Gastroesophageal sphincter (tissue), 4 donors: ENCODE measurements at regions not wholly inside any gene's neighbourhood (a gene's known extent, or its start where the extent isn't known, plus 50 kb on each side); places are given as distances from the start of the nearest gene placed in this dataset.

Source experiments
- ATAC-seq: fragments of 150-250 bp; one replicate; pipeline ENCODE4 v1.9.1; 2016; ENCODE audit warnings: mild to moderate bottlenecking, moderate library complexity
- H3K27ac ChIP-seq, 4 donors: fragments of 200-600 bp; sonication (generic) in 3 of 4; 1 replicate in 3 of 4; 2 replicates in 1 of 4; pipeline ENCODE4 v1.5.1; 2016 to 2019
- H3K27me3 ChIP-seq: fragments of 200-600 bp; sonication (generic); one replicate; pipeline ENCODE4 v1.5.1; 2019
- H3K36me3 ChIP-seq, 2 donors: fragments of 200-600 bp; sonication (generic); one replicate each; pipeline ENCODE4 v1.5.1; 2019; ENCODE audit warnings: control low read depth in 1 of 2
- H3K4me1 ChIP-seq, 3 donors: fragments of 200-600 bp; sonication (generic); 1 replicate in 2 of 3; 2 replicates in 1 of 3; pipeline ENCODE4 v1.5.1; 2016 to 2019; ENCODE audit warnings: control low read depth in 2 of 3
- H3K4me3 ChIP-seq, 2 donors: fragments of 200-600 bp; sonication (generic); one replicate each; pipeline ENCODE4 v1.5.1; 2019; ENCODE audit warnings: mild to moderate bottlenecking in 1 of 2, moderate library complexity in 1 of 2
- H3K9me3 ChIP-seq, 3 donors: fragments of 200-600 bp; sonication (generic); one replicate each; pipeline ENCODE4 v1.5.1; 2017 to 2019; ENCODE audit warnings: control low read depth in 2 of 3
- CTCF ChIP-seq, 4 experiments: fragments of 200-600 bp in 2 of 4; fragments of 450-650 bp in 2 of 4; sonication (generic) in 1 of 4; IDR thresholded peaks; one replicate each; pipeline ENCODE4 v1.5.1; 2017 to 2019; ENCODE audit warnings: antibody characterized with exemption in 4 of 4, mild to moderate bottlenecking in 2 of 4, moderate library complexity in 2 of 4
- EP300 ChIP-seq: sonication (generic); formaldehyde crosslinking; IDR thresholded peaks from one replicate; pipeline ENCODE4 v1.6.1; 2017; ENCODE audit warnings: antibody characterized with exemption, mild to moderate bottlenecking
- POLR2A ChIP-seq, 2 donors: fragments of 450-650 bp; IDR thresholded peaks; one replicate each; pipeline ENCODE4 v1.6.1; 2017; ENCODE audit warnings: antibody characterized with exemption in 2 of 2, mild to moderate bottlenecking in 2 of 2, moderate library complexity in 1 of 2
- POLR2AphosphoS5 ChIP-seq: sonication (generic); formaldehyde crosslinking; IDR thresholded peaks from one replicate; pipeline ENCODE4 v1.6.1; 2017; ENCODE audit warnings: antibody characterized with exemption
- WGBS, 2 donors: methylation state at CpG; one replicate each; pipeline ENCODE4 v1.1.5; 2018; ENCODE audit warnings: low coverage in 1 of 2; 5-methylcytosine and 5-hydroxymethylcytosine counted together

GRCh38 chr9:103627731-103628130 is 466.4 kb upstream of the SMC2 start:
- Histone ChIP-seq H3K4me3 (no peak overlapping the region), H3K4me1 (no peaks in the 10 kb centered on the region), H3K9me3 (no peaks in the 10 kb centered on the region), H3K36me3 (no peaks in the 10 kb centered on the region), H3K27me3 (no peaks in the 10 kb centered on the region), H3K27ac (no peak overlapping the region)
- 40 to 64% methylated on average over 1 of the region's 1 CpG for WGBS, 2 donors
- TF ChIP-seq CTCF (IDR thresholded peaks at IDR 0.05) (no peak), POLR2A (IDR thresholded peaks at IDR 0.05) (no peak), EP300 (no peak), POLR2AphosphoS5 (no peak)
- no peak for ATAC-seq

GRCh38 chr9:103649086-103649485 is 445.0 kb upstream of the SMC2 start:
- ATAC-seq = no peak
- 88 to 100% methylated on average over 1 of the region's 1 CpG for WGBS, 2 donors
- Histone ChIP-seq H3K27me3 (no peaks in the 10 kb centered on the region), H3K27ac (no peak overlapping the region), H3K9me3 (no peaks in the 10 kb centered on the region), H3K4me3 (no peak overlapping the region), H3K4me1 (no peaks in the 10 kb centered on the region), H3K36me3 (no peaks in the 10 kb centered on the region)
- TF ChIP-seq POLR2AphosphoS5 (no peak), EP300 (no peak), CTCF (IDR thresholded peaks at IDR 0.05) (no peak), POLR2A (IDR thresholded peaks at IDR 0.05) (no peak)

- H3K27ac ChIP-seq = no peak overlapping the region
- no peak for ATAC-seq
- no peak overlapping the region for H3K4me3 ChIP-seq
- H3K27me3 ChIP-seq = no peaks in the 10 kb centered on the region
- 88% methylated on average over 2 of the region's 5 CpGs; no CpG with 5 or more reads in 1 of the 2 donors for WGBS, 2 donors
- H3K4me1 ChIP-seq = no peaks in the 10 kb centered on the region
- no peaks in the 10 kb centered on the region for H3K36me3 ChIP-seq
- H3K9me3 ChIP-seq = peaks cover 0 to 13% (median 0%) of the 10 kb centered on the region in 3 donors
- TF ChIP-seq POLR2AphosphoS5 (no peak), EP300 (no peak), CTCF (IDR thresholded peaks at IDR 0.05) (no peak), POLR2A (IDR thresholded peaks at IDR 0.05) (no peak)
Observed at GRCh38 chr9:103658156-103658555, 436.0 kb upstream of the SMC2 start.

GRCh38 chr9:103660830-103661229 is 433.3 kb upstream of the SMC2 start:
- H3K36me3 ChIP-seq = no peaks in the 10 kb centered on the region
- no peaks in the 10 kb centered on the region for H3K27me3 ChIP-seq
- no peak for ATAC-seq
- no peak overlapping the region for H3K27ac ChIP-seq
- no peak overlapping the region for H3K4me3 ChIP-seq
- WGBS, 2 donors = 87 to 90% methylated on average over 6 of the region's 6 CpGs
- no peaks in the 10 kb centered on the region for H3K4me1 ChIP-seq
- TF ChIP-seq EP300 (no peak), POLR2AphosphoS5 (no peak), CTCF (IDR thresholded peaks at IDR 0.05) (no peak)
- H3K9me3 ChIP-seq = peaks cover 0 to 13% (median 0%) of the 10 kb centered on the region in 3 donors

- Histone ChIP-seq H3K9me3 (peaks cover 0 to 13% (median 0%) of the 10 kb centered on the region in 3 donors), H3K4me3 (no peak overlapping the region), H3K4me1 (no peaks in the 10 kb centered on the region), H3K36me3 (no peaks in the 10 kb centered on the region), H3K27me3 (no peaks in the 10 kb centered on the region), H3K27ac (no peak overlapping the region)
- ATAC-seq = no peak
- no peak for TF ChIP-seq CTCF (IDR thresholded peaks at IDR 0.05)
- no peak for TF ChIP-seq POLR2A (IDR thresholded peaks at IDR 0.05)
- no peak for TF ChIP-seq POLR2AphosphoS5
- no peak for TF ChIP-seq EP300
- WGBS, 2 donors = 21 to 51% methylated on average over 2 of the region's 2 CpGs
Observed at GRCh38 chr9:103661663-103662062, 432.4 kb upstream of the SMC2 start.
